Fibroblast of lung (primary cell): ENCODE measurements at regions not wholly inside any gene's neighbourhood (a gene's known extent, or its start where the extent isn't known, plus 50 kb on each side); places are given as distances from the start of the nearest gene placed in this dataset.

ENCODE experiments used
- CTCF ChIP-seq, 2 donors: IDR thresholded peaks in 1 of 2; conservative IDR thresholded peaks in 1 of 2; 1 replicate in 1 of 2; 2 replicates in 1 of 2; pipeline ENCODE4 v1.5.1; 2011 to 2012; ENCODE audit warnings: low read length in 2 of 2, control low read depth in 1 of 2, inconsistent platforms in 1 of 2, low read depth in 1 of 2, mild to moderate bottlenecking in 1 of 2
- EZH2 ChIP-seq: IDR thresholded peaks from 2 replicates; pipeline ENCODE4 v1.5.1; 2012; ENCODE audit warnings: low read length, control low read depth, mild to moderate bottlenecking; ENCODE audit errors: missing control alignments

- TF ChIP-seq CTCF (conservative IDR thresholded peaks at IDR 0.05 in 1 of 2, IDR thresholded peaks at IDR 0.05 in 1 of 2; ENCODE audit: low read depth in 1 of 2, low read length in 2 of 2) (no peak), EZH2 (no peak)
Observed at GRCh38 chr4:128566693-128567092, 242.8 kb upstream of the JADE1 start.
